ENCODE measurements at regions not wholly inside any gene's neighbourhood (a gene's known extent, or its start where the extent isn't known, plus 50 kb on each side); places are given as distances from the start of the nearest gene placed in this dataset.

DNA sequence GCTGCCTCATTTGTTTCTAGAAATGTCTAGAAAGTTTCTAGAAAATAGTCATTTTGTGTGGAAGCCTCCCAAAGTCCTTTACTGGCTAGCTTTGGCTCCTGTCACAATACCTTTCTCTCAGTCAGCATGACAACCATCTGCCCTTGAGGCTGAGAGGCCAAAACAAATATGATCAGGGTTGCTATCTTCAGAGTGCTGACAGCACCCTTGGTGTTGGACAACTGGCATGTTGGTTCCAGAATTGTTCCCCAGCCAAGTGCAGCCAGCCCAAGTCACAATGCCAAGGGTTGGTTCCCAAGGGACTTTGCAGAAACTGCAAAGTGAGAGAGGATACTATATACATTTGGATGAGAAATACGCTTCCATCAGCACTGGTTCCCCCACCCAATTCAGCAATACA is 140.9 kb upstream of the GAS1 start:
- TF ChIP-seq REST (IDR thresholded peaks at IDR 0.05; ENCODE audit: unreplicated experiment) (no peak), CTCF (conservative IDR thresholded peaks at IDR 0.05; ENCODE audit: low read depth in 2 of 2) (no peak)
